ENCODE measurements at regions not wholly inside any gene's neighbourhood (a gene's known extent, or its start where the extent isn't known, plus 50 kb on each side); places are given as distances from the start of the nearest gene placed in this dataset.
A peak's percentile ranks its signal among the peaks of the same experiment; 100 is the strongest.

GRCh38 chr6:90402831-90403192, 106.2 kb upstream of the BACH2 start:
- DNase-seq = no peak

GRCh38 chr6:90401933-90402830, 105.5 kb upstream of the BACH2 start:
- DNase-seq = no peak

DNA sequence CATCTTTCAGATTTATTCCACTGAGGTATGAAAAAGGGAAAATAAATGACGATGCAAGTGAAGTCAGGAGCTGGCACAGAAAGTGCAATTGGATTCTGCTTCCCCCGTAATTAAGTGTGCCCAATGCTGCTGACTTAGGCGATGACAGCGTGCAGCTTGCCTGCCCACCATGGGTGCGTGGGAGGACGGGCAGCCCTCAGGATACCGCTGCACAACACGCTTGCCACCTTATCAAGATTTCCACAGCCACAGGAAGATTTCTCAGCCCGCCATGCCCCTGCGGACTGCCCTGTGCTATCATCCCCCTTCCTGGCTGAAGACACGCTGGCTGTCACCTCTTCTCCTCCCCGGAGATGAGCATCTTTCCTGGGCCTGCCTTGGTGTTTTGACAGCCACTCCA, 103.3 kb upstream of the BACH2 start:
- DNase-seq = no peak

- peak; percentile 70 for DNase-seq
Observed at GRCh38 chr6:90397929-90398674, 101.5 kb upstream of the BACH2 start.

GRCh38 chr6:90397047-90397446, 100.4 kb upstream of the BACH2 start:
- DNase-seq = no peak

DNA sequence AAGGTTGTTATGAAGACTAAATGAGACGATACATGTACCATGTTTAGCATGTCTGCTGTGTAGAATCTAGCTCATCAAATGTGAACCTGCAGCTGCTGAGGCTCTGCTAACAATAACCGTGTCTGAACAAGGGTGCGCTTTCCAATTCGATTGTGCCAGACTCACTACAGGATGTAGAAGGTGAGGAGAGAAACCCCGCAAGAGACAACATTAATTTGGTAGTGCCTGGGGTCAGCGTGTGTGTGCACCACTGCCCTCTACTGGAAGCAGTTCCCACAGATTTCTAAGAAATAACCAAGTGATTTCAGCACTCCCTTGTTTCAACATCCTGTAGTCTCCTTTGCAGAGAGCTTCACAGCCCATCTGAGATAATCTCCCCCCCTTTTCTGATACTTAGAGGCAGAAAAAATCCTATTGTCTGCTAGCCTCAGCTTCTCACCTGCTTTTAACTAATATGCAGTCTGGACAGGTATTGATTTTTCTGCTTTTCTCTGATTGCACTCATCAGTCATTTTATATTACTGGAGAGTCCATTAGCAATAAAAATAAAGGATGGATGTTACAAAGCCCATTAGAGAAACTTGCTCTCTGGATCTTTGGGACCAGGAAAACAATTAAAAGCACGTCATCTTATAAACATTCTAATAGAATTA, 96.7 kb upstream of the BACH2 start:
- DNase-seq = peak; percentile 65

DNA sequence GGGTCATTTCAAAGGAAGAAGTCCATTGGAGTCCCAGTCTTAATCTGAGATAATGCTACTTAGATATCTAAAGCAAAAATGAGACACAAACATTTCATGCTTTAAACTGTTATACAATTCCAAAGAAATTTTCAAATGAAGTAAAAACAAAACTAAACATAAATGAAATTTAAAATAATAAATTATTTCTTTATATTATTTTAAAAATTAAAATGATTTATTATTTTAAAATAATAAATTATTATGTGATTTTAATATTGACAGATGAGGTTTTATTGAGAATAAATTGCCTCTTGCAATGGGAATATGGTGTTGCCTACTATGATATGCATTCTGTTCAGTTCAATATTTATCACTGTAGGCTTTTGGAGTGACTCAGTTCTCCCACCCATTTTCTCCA, 93.7 kb upstream of the BACH2 start:
- DNase-seq = no peak

GRCh38 chr6:90388395-90388794, 91.8 kb upstream of the BACH2 start:
- DNase-seq = no peak

DNA sequence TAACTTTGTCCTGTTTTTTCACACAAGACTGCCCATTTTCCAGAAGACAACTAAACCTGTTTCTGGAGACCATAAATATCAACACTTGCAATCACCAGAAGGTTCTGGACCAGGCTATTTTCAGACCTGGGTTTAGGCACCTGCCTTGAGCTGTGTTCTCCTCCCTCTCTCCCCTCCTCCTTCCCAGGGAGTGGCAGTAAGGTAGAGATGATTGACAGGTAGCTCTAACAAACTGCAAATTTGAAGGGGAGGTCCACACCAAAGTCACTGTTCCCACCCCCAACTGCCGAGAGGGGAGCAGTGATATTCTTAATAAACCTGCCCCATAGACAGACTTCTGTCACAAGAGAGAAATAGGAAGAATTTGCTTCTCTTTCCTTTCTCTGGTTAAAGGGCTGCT, 91.2 kb upstream of the BACH2 start:
- DNase-seq = no peak

DNA sequence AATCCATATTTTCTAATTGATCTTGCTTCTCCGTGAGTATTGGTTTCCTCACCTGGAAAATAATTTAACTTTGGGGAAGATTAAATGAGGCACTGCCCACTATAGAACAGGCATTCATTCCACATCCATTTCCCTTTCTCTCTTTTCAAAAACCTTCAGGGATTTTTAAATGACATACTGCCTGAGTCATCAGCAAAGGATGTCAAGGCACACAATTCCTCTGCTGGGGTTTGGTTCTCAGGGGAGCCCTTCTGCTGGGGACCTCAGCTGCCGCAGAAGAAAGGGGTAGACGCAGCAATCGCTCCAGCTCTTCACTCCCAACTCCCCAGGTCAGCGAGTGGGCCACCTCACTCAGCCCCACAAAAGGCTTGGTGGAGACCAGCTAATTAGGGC, 90.7 kb upstream of the BACH2 start:
- no peak for DNase-seq

GRCh38 chr6:90386399-90387382, 90.0 kb upstream of the BACH2 start:
- no peak for DNase-seq

DNA sequence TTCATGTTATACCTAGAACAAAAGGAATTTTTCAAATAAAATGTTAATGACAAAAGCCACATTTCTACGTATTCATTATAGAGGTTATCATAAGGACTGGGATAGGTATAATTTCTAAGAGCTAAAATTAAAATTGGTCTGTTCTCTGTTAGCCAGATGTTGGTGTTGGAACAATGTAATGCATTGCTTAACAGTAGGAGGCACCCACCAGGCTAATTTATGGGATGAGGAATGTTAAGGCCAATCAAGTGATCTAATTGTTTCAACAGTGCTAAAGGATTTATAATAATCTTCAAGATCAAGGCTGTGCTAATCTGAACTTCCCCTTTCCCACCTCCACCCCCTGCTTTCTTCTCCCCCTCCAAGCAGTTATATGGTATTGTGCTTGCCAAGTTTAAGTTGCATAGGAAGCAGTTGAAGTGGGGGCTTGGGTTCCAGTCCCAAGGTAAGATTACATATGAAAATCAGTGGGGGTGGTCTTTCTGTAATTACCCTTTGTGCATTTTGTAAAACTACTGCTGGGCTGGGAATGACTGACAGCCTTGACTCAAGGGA, 89.2 kb upstream of the BACH2 start:
- DNase-seq = no peak

DNA sequence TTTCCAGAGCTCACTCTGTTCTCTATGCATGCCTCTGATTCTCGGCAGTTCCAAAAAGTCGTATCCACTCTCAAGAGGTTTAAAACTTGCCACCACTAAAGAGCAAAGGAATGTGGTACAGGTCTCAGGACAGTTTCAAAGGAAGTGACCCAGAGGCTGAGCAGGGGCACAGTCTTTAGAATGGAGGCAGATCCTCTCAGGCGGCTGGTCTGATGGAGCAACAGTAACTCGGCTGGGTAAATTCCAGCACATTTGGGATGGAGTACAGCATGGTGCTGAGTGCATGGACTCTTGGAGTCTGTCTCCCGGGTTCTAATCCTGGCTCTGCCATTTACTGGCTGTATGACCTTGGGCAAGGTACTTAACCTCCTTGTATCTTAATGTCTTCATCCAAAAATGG, 88.1 kb upstream of the BACH2 start:
- no peak for DNase-seq

DNA sequence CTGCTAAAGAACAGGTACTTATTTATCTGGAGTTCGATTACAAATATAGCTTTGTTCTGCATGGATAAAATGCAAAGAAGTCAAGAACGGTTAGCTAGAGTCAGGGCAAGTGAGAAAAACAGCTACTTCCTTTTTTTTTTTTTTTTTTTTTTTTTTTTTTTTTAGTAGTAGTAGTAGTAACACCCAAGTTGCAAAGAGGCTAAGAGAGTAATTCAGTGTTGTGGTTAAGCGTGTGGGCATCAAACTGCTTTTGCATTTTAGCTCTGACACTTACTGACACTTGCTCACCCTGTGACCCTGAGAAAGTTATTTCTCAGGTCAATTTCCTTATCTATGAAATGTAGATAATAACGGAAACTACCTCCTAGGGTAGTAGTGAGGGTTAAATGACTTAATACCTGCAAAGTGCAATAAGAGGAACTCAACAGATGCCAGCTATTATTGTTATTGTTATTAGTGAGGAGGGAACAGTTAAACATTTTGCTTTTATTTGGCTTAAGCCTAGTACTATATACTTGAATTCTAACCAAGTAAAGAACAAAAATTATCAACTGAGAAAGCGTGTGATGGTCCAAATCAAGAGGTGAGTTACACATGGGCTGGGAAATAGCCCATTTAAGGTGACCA, 86.7 kb upstream of the BACH2 start:
- no peak for DNase-seq

GRCh38 chr6:90382760-90383159, 86.1 kb upstream of the BACH2 start:
- no peak for DNase-seq

DNA sequence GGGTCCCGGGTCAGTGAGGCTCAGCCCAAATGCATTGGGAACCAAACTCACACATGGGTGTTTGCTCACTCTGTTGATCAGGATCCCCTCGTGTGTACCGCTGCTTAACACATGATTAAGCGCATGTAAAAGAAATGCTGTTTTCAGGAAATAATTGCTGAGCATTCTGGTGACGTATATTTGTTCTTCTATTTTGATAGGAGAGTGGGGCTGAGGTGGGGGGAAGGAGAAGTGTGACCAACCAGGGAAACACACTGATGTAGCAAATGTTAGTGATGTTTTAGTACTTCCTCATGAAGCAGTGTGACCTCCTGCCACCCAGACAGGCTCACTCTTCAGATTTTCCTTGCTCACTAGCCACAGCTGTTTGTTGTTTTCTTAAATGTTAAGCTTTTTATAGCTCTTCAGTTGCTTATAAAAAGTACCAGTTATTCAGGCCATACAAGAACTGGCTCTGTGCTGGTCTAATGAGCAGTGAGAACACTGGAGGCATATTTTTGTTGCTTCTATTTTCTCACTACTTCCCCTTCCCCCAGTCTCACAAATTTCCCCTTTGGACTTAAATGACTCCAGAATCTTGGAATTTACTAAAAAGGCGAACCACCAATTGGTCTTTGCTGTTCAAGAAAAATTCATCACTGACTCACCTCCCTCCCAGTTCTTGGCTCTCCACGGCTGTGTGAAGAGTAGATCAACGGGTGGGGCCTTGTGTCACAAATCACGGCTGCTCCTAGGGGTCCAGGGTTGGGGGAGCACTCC, 79.2 kb upstream of the BACH2 start:
- DNase-seq = no peak

DNA sequence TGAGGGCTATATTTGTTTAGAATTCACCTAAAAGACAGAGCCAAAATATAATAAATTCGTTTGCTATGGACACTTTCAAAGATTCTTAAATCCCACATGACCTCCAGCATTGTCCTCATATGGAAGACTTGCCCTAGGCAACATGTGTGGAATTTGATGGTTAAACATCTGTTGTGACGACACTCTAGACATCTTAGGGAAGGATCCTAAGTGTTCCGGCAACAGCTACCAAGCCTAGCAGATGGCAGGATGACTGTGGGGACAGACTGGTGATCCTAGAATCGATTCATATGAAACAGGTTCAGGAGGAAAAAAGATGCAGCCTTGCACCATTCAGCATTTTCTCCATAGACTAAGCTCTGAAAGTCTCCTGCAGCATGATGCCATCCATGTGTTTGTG, 77.6 kb upstream of the BACH2 start:
- DNase-seq = no peak

GRCh38 chr6:90372885-90373284, 76.2 kb upstream of the BACH2 start:
- DNase-seq = no peak

DNA sequence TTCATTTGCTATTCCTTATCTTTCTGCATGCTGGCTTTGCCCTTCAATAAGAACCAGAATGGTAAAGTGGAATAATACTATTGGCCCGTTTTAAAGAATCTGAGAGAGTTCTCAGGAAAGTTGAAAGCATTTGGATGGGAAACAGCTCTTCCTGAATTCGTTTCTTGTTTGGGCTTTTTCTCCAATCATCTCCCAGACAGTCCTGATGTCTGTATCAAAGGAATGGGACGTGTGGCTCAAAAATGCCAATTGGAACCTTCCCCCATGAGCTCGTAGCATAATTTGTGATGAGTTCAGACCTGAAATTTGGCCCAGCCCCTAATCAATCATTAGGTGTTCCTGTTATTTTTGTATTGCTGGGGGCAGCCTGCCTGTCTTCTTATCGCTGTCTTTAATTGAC, 75.8 kb upstream of the BACH2 start:
- no peak for DNase-seq

GRCh38 chr6:90370493-90370959, 73.9 kb upstream of the BACH2 start:
- no peak for DNase-seq

DNA sequence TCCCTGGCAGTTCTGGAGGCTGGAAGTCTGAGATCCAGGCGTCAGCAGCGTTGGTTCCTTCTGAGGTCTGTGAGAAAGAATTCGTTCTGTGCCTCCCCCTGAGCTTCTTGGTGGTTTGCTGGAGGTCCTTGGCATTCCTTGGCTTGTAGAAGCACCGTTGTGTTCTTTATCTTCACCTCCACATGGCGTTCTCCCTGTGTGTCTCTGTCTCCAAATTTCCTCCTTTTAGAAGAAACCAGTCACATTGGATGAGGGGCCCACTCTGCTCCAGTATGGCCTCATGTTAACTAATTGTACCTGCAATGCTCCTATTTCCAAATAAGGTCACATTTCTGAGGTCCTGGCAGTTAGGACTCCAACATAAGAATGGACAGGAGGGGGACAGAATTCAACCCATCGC, 73.0 kb upstream of the BACH2 start:
- DNase-seq = no peak
